Ureter (tissue), 1 donor: ENCODE measurements at regions not wholly inside any gene's neighbourhood (a gene's known extent, or its start where the extent isn't known, plus 50 kb on each side); places are given as distances from the start of the nearest gene placed in this dataset.
"Not testable (repeated sequence)": the region's sequence is repeated elsewhere in the genome, so short reads cannot be mapped to it uniquely, and the experiment has no call there.

Source experiments
- DNase-seq: peaks from one replicate; pipeline ENCODE4 v3.0.0-alpha.2; 2020; ENCODE audit warnings: low spot score
- donor health status: DM: yes; HTN: yes; CAD: no.

- DNase-seq, result no peak
Measured at GRCh38 chr3:27630885-27631284, 91.2 kb downstream of the EOMES start.

GRCh38 chr3:27629366-27629765 lies 92.8 kb downstream of the EOMES start:
- DNase-seq, result no peak

- no peak for DNase-seq
Measured at GRCh38 chr3:27628026-27628750, 93.9 kb downstream of the EOMES start.

GRCh38 chr3:27626596-27627118 lies 95.5 kb downstream of the EOMES start:
- no peak for DNase-seq

GRCh38 chr3:27625864-27626263 lies 96.3 kb downstream of the EOMES start:
- DNase-seq, result no peak

GRCh38 chr3:27623085-27623753 lies 98.9 kb downstream of the EOMES start:
- no peak for DNase-seq

GRCh38 chr3:27617552-27617951 lies 104.6 kb downstream of the EOMES start:
- no peak for DNase-seq

GRCh38 chr3:27616031-27616430 lies 106.1 kb downstream of the EOMES start:
- no peak for DNase-seq

GRCh38 chr3:27615555-27615954 lies 106.6 kb downstream of the EOMES start:
- no peak for DNase-seq

- no peak for DNase-seq
Measured at GRCh38 chr3:27614592-27614991, 107.5 kb downstream of the EOMES start.

GRCh38 chr3:27613846-27614500 lies 108.2 kb downstream of the EOMES start:
- DNase-seq, result no peak

- DNase-seq, result no peak
Measured at GRCh38 chr3:27610800-27611525, 111.2 kb downstream of the EOMES start.

- DNase-seq, result no peak
Measured at GRCh38 chr3:27607370-27607769, 114.8 kb downstream of the EOMES start.

- no peak for DNase-seq
Measured at GRCh38 chr3:27606537-27606936, 115.6 kb downstream of the EOMES start.

GRCh38 chr3:27601311-27601710 lies 117.1 kb upstream of the SLC4A7 start:
- not testable (repeated sequence) for DNase-seq

GRCh38 chr3:27599741-27600140 lies 115.6 kb upstream of the SLC4A7 start:
- not testable (repeated sequence) for DNase-seq

GRCh38 chr3:27596921-27597320 lies 112.7 kb upstream of the SLC4A7 start:
- DNase-seq, result no peak

GRCh38 chr3:27596334-27596841 lies 112.2 kb upstream of the SLC4A7 start:
- no peak for DNase-seq

- DNase-seq, result no peak
Measured at GRCh38 chr3:27594096-27594690, 110.0 kb upstream of the SLC4A7 start.

- DNase-seq, result no peak
Measured at GRCh38 chr3:27593173-27593572, 109.0 kb upstream of the SLC4A7 start.
